ENCODE measurements at regions not wholly inside any gene's neighbourhood (a gene's known extent, or its start where the extent isn't known, plus 50 kb on each side); places are given as distances from the start of the nearest gene placed in this dataset.
"Not testable (repeated sequence)": the region's sequence is repeated elsewhere in the genome, so short reads cannot be mapped to it uniquely, and the experiment has no call there.

GRCh38 chr7:52735656-52736055, 299.8 kb upstream of the POM121L12 start:
- H3K4me3 ChIP-seq (ENCODE audit: low read depth, low read length): no peak overlapping the region
- TF ChIP-seq CTCF (IDR thresholded peaks at IDR 0.05; ENCODE audit: low read depth, low read length): no peak

- not testable (repeated sequence) for H3K4me3 ChIP-seq (ENCODE audit: low read depth, low read length)
These were observed 306.8 kb upstream of the POM121L12 start for GRCh38 chr7:52728683-52729082.

- no peak for TF ChIP-seq CTCF (IDR thresholded peaks at IDR 0.05; ENCODE audit: low read depth, low read length)
- no peak overlapping the region for H3K4me3 ChIP-seq (ENCODE audit: low read depth, low read length)
These were observed 307.8 kb upstream of the POM121L12 start for GRCh38 chr7:52727632-52728031.

- H3K4me3 ChIP-seq (ENCODE audit: low read depth, low read length): no peak overlapping the region
- no peak for TF ChIP-seq CTCF (IDR thresholded peaks at IDR 0.05; ENCODE audit: low read depth, low read length)
These were observed 308.4 kb upstream of the POM121L12 start for GRCh38 chr7:52726986-52727385.

GRCh38 chr7:52726493-52726892, 308.9 kb upstream of the POM121L12 start:
- no peak for TF ChIP-seq CTCF (IDR thresholded peaks at IDR 0.05; ENCODE audit: low read depth, low read length)
- H3K4me3 ChIP-seq (ENCODE audit: low read depth, low read length): no peak overlapping the region

GRCh38 chr7:52723606-52724005, 311.8 kb upstream of the POM121L12 start:
- H3K4me3 ChIP-seq (ENCODE audit: low read depth, low read length): no peak overlapping the region
- TF ChIP-seq CTCF (IDR thresholded peaks at IDR 0.05; ENCODE audit: low read depth, low read length): no peak

GRCh38 chr7:52720856-52721255, 314.6 kb upstream of the POM121L12 start:
- H3K4me3 ChIP-seq (ENCODE audit: low read depth, low read length): no peak overlapping the region
- no peak for TF ChIP-seq CTCF (IDR thresholded peaks at IDR 0.05; ENCODE audit: low read depth, low read length)

GRCh38 chr7:52719677-52720076, 315.8 kb upstream of the POM121L12 start:
- no peak for TF ChIP-seq CTCF (IDR thresholded peaks at IDR 0.05; ENCODE audit: low read depth, low read length)
- no peak overlapping the region for H3K4me3 ChIP-seq (ENCODE audit: low read depth, low read length)
